Transverse colon (tissue), 4 donors: ENCODE measurements at regions not wholly inside any gene's neighbourhood (a gene's known extent, or its start where the extent isn't known, plus 50 kb on each side); places are given as distances from the start of the nearest gene placed in this dataset.

Experiments
- DNase-seq: peaks from one replicate; pipeline ENCODE4 v3.0.0-alpha.2; 2019
- H3K27ac ChIP-seq, 4 donors: fragments of 200-600 bp; sonication (generic); 2 replicates each; pipeline ENCODE4 v1.5.1; 2016 to 2018; ENCODE audit warnings: inconsistent platforms in 4 of 4
- H3K27me3 ChIP-seq: fragments of 200-600 bp; sonication (generic); 2 replicates; pipeline ENCODE4 v1.5.1; 2017; ENCODE audit warnings: inconsistent platforms
- H3K36me3 ChIP-seq, 4 donors: fragments of 200-600 bp; sonication (generic); 2 replicates each; pipeline ENCODE4 v1.5.1; 2017 to 2019; ENCODE audit warnings: inconsistent platforms in 4 of 4
- H3K4me1 ChIP-seq, 4 donors: fragments of 200-600 bp; sonication (generic); 2 replicates each; pipeline ENCODE4 v1.5.1; 2017 to 2020; ENCODE audit warnings: inconsistent platforms in 4 of 4
- H3K4me3 ChIP-seq, 4 donors: fragments of 200-600 bp; sonication (generic); 1 replicate in 1 of 4; 2 replicates in 3 of 4; pipeline versions ENCODE4 v1.5.1 to v1.6.1; 2017 to 2019; ENCODE audit warnings: inconsistent platforms in 4 of 4
- H3K9me3 ChIP-seq, 2 donors: fragments of 200-600 bp; sonication (generic); 2 replicates each; pipeline ENCODE4 v1.5.1; 2017 to 2019; ENCODE audit warnings: inconsistent platforms in 2 of 2
- CTCF ChIP-seq, 5 experiments: fragments of 200-600 bp in 3 of 5; fragments of 450-650 bp in 2 of 5; sonication (generic) in 3 of 5; IDR thresholded peaks; 1 replicate in 2 of 5; 2 replicates in 3 of 5; pipeline ENCODE4 v1.5.1; 2016 to 2017; ENCODE audit warnings: antibody characterized with exemption in 5 of 5, inconsistent platforms in 3 of 5, mild to moderate bottlenecking in 2 of 5, moderate library complexity in 1 of 5
- EP300 ChIP-seq: sonication (generic); formaldehyde crosslinking; IDR thresholded peaks from one replicate; pipeline ENCODE4 v1.6.1; 2017; ENCODE audit warnings: antibody characterized with exemption, low read depth
- POLR2A ChIP-seq: fragments of 450-650 bp; IDR thresholded peaks from one replicate; pipeline ENCODE4 v1.6.1; 2016; ENCODE audit warnings: antibody characterized with exemption, mild to moderate bottlenecking, moderate library complexity
- POLR2AphosphoS5 ChIP-seq, 3 donors: sonication (generic); formaldehyde crosslinking; IDR thresholded peaks; one replicate each; pipeline ENCODE4 v1.6.1; 2016; ENCODE audit warnings: antibody characterized with exemption in 3 of 3
- WGBS, 2 donors: methylation state at CpG; one replicate each; pipeline ENCODE4 v1.1.5; 2018; ENCODE audit warnings: low coverage in 1 of 2; 5-methylcytosine and 5-hydroxymethylcytosine counted together
- in situ Hi-C, 4 donors: fragments of 200-750 bp; cut with MboI; loops; one replicate each; pipeline versions ENCODE4 v1.15.0 to v1.15.1; 2017; ENCODE audit warnings: low sequenced_read_pairs in 3 of 4, low pct_ligation_motif_present in 1 of 4, low pct_unique_long_range_greater_than_20kb in 1 of 4
- intact Hi-C: fragments of 100-400 bp; cut with DNase I; formaldehyde crosslinking; loops from one replicate; pipeline ENCODE4 v1.15.1; 2023; ENCODE audit warnings: low total_unique reads

GRCh38 chr18:1811282-1811681, 760.0 kb downstream of the METTL4 start:
- no peak for TF ChIP-seq POLR2AphosphoS5 (IDR thresholded peaks at IDR 0.05)
- TF ChIP-seq CTCF (IDR thresholded peaks at IDR 0.05), result no peak
- TF ChIP-seq EP300, result no peak
- no peak for TF ChIP-seq POLR2A
- H3K27me3 ChIP-seq, result no peaks in the 10 kb centered on the region
- no peak overlapping the region for H3K4me3 ChIP-seq
- no peaks in the 10 kb centered on the region for H3K4me1 ChIP-seq
- WGBS, 2 donors, result 83 to 90% methylated on average over 5 of the region's 5 CpGs
- DNase-seq, result no peak
- H3K27ac ChIP-seq, result no peak overlapping the region
- H3K9me3 ChIP-seq, result peaks cover 0 to 5% of the 10 kb centered on the region in 2 donors
- no peaks in the 10 kb centered on the region for H3K36me3 ChIP-seq
- intact Hi-C loops (loop anchor here (10.0 kb wide), 1 partner anchor 1336 kb away; no protein-coding TSS in a partner anchor), in situ Hi-C loops (no loop called here)

- no peak for TF ChIP-seq CTCF (IDR thresholded peaks at IDR 0.05)
- DNase-seq, result no peak
- H3K4me3 ChIP-seq, result no peak overlapping the region
- no peaks in the 10 kb centered on the region for H3K9me3 ChIP-seq
- 63 to 77% methylated on average over 2 of the region's 2 CpGs for WGBS, 2 donors
- H3K36me3 ChIP-seq, result no peaks in the 10 kb centered on the region
- H3K27ac ChIP-seq, result no peak overlapping the region
- in situ Hi-C loops, result no loop called here
- no peaks in the 10 kb centered on the region for H3K27me3 ChIP-seq
- intact Hi-C loops, result no loop called here
- no peaks in the 10 kb centered on the region for H3K4me1 ChIP-seq
These were observed 746.0 kb downstream of the METTL4 start for GRCh38 chr18:1825296-1825695.

- H3K9me3 ChIP-seq, result peaks cover 0 to 4% of the 10 kb centered on the region in 2 donors
These were observed 730.4 kb downstream of the METTL4 start for GRCh38 chr18:1840878-1841277.

GRCh38 chr18:1846640-1847039, 724.7 kb downstream of the METTL4 start:
- no peak overlapping the region for H3K4me3 ChIP-seq
- H3K4me1 ChIP-seq, result no peaks in the 10 kb centered on the region
- intact Hi-C loops (no loop called here), in situ Hi-C loops (no loop called here)
- no peaks in the 10 kb centered on the region for H3K36me3 ChIP-seq
- no peak for TF ChIP-seq CTCF (IDR thresholded peaks at IDR 0.05)
- no peak for TF ChIP-seq POLR2AphosphoS5 (IDR thresholded peaks at IDR 0.05)
- no peak for TF ChIP-seq EP300
- TF ChIP-seq POLR2A, result no peak
- H3K27ac ChIP-seq, result no peak overlapping the region
- DNase-seq, result no peak
- H3K9me3 ChIP-seq, result peaks cover 0 to 4% of the 10 kb centered on the region in 2 donors
- no peaks in the 10 kb centered on the region for H3K27me3 ChIP-seq
- 37 to 78% methylated on average over 3 of the region's 3 CpGs for WGBS, 2 donors

More at GRCh38 chr18:1840878-1841277, 730.4 kb downstream of the METTL4 start:
- Histone ChIP-seq H3K27me3 (no peaks in the 10 kb centered on the region), H3K4me3 (no peak overlapping the region), H3K27ac (no peak overlapping the region), H3K36me3 (no peaks in the 10 kb centered on the region), H3K4me1 (no peaks in the 10 kb centered on the region)
- no peak for TF ChIP-seq CTCF (IDR thresholded peaks at IDR 0.05)
- intact Hi-C loops (no loop called here), in situ Hi-C loops (no loop called here)
- 71 to 86% methylated on average over 1 to 5 of the region's 5 CpGs for WGBS, 2 donors
- no peak for DNase-seq
